ENCODE measurements at regions not wholly inside any gene's neighbourhood (a gene's known extent, or its start where the extent isn't known, plus 50 kb on each side); places are given as distances from the start of the nearest gene placed in this dataset.
"Not testable (repeated sequence)": the region's sequence is repeated elsewhere in the genome, so short reads cannot be mapped to it uniquely, and the experiment has no call there.

DNA sequence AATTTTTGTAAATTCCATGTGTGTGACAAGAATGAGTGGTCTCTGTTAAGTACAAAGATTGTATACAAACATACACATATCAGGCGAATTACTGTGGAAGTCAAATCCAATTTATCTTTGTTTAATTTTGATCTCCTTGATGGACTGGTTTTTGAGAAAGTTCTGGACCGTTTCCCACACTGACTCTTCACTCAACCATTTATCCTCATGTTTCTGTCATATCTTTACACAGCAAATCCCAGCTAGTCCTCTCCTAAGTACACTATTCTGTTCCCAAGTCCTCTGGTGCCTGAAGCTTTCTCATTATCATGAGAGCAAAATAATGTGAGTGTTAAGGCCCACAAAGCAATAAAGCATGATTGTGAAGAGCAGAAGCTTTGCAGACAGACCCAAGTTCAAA, 189.9 kb downstream of the WNT5A start:
- no peak for DNase-seq (ENCODE audit: low spot score)

GRCh38 chr3:55296791-55297190, 190.3 kb downstream of the WNT5A start:
- no peak for DNase-seq (ENCODE audit: low spot score)

- DNase-seq (ENCODE audit: low spot score) = no peak
Measured at GRCh38 chr3:55296030-55296429, 191.1 kb downstream of the WNT5A start.

DNA sequence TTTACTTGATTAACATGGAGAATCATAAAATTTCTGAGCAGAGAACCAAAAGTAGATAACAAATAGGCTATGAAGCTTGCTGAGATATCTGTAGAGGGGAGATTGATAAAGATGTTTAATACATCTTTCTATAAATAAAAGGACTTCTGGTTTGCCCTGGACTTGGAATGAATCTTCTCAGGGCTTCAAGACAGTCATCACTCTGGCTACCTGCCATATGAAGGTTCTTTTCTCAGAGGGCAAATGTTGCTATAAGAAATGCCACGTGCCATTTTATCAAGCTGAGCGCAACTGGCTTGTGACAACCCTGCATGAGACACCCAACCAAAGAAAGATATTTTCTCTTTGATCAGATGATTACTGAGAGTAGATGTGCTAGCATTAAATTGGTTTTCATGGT, 192.5 kb downstream of the WNT5A start:
- no peak for DNase-seq (ENCODE audit: low spot score)

DNA sequence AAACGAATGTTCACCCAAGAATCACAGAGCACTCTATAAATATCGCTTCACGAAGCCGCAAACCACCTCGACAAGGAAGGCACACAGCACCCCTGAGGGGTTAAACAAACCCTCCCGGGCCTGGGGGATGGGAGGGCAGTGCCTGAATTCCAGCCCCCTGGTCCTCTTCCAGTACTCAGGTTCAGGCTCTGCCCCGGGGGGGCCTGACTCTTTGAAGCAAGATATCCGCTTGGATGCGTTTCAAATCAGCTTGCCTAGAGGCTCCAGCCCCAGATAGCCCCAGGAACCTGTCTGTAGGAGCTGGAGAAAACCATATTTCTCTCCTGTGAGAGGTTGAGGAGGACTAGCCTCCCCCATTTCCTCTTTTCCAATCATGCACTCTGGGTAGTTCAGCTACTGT, 194.7 kb downstream of the WNT5A start:
- DNase-seq (ENCODE audit: low spot score) = no peak

- peak; percentile 2 for DNase-seq (ENCODE audit: low spot score)
Measured at GRCh38 chr3:55288657-55289056, 198.4 kb downstream of the WNT5A start.

DNA sequence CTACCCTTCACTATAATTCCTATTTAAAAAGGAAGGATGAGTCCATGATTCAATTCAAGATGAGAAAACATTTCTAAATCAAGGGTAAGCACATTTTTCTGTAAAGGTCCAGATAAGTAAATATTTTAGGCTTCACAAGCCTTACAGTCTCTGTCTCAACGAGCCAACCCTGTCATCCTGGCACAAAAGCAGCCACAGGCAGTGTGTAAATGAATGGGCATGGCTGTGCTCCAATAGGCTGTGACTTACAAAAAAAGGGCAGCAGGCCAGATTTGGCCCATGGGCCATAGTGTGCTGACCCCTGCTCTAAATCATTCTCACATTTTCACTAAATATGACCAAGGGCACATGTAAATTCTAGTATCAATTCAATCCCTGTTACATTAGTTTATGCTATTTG, 200.4 kb downstream of the WNT5A start:
- DNase-seq (ENCODE audit: low spot score) = peak; percentile 5

GRCh38 chr3:55285156-55285555, 201.9 kb downstream of the WNT5A start:
- no peak for DNase-seq (ENCODE audit: low spot score)

DNA sequence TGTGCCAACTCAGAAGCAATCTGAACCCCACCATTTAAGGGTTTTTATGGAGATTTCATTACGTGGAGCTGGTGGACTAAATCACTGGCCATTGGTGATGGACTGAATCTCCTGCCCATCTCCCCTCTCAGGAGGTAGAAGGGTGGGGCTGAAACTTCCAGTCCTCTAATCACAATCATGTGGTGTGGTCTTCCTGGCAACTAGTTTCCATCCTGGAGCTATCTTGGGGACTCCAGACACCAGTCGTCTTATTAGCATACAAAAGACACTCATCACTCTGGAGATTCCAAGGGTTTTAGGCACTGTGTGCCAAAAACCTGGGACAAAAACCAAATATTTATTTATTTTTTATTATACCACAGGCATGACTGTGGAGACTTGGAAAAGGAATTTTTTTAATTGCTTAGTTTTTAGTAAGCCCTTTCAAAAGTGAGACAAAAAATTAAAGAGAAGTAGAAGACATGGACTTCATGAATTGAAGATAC, 203.6 kb downstream of the WNT5A start:
- DNase-seq (ENCODE audit: low spot score) = no peak

- DNase-seq (ENCODE audit: low spot score) = no peak
Measured at GRCh38 chr3:55282994-55283393, 204.1 kb downstream of the WNT5A start.

DNA sequence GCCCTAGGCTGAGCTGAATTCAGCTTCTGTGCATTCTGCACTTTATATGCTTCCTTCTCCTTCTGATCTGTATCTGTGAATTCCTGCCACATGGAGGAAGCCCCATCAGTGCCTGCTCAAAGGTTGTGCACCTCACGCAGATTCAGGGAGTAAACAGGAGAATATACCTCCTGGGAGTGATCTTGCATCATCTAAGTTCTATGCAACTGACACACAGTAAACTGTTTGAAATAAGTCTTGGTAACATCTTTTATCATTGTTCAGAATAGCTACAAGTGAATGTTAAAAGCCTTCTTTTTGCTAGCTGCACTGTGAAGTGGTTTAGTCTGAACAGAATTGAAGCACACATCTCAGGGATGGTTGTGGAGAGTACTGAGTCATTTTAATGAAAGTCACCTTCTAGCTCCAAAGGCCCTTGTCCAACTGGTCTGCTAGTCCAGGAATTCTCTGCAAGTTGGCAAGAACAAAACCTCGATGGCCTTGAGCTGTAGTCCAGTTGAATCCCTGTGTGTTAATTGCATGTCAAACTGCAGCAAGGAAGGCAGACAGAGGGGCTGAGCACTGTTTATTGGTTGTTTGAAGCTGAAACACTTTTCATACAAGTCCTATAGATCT, 215.0 kb downstream of the WNT5A start:
- no peak for DNase-seq (ENCODE audit: low spot score)

DNA sequence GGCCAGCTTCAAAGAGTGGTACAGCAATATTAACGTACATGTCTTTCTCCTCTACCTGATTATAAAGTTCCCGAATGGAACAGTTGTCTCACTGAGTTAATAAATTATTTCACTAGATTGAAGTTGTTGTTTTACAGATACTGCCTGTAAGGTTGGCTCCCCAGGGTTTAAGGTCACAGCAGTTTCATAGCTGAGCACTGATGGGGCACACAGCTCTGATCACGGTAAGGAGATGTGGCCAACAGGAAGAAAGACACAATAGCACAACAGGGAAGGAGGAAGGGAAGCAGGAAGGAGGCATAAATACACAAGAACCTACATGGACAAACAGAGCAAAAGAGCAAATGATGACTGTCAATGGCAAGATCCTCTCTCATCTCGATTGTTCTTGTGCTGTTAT, 215.6 kb downstream of the WNT5A start:
- DNase-seq (ENCODE audit: low spot score) = no peak

DNA sequence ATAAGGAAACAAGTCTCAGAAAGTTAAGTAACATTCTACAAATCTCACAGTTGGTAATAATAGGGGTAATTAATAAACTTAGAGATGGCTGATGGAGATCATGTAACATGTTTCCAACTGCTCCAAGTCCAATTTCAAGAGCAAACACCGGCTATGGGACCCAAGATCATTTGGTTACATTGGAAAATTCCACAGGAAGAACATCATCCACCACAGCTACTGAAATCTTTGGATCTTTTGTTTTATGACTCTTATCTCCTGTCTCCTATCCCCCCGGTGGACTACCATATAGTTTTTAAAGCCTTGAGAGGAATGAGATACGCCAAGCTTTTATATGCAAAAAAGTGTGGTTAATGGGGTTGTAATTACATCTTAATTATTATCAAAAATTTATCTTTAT, 216.1 kb downstream of the WNT5A start:
- DNase-seq (ENCODE audit: low spot score) = no peak

GRCh38 chr3:55269636-55270035, 217.5 kb downstream of the WNT5A start:
- DNase-seq (ENCODE audit: low spot score) = no peak

DNA sequence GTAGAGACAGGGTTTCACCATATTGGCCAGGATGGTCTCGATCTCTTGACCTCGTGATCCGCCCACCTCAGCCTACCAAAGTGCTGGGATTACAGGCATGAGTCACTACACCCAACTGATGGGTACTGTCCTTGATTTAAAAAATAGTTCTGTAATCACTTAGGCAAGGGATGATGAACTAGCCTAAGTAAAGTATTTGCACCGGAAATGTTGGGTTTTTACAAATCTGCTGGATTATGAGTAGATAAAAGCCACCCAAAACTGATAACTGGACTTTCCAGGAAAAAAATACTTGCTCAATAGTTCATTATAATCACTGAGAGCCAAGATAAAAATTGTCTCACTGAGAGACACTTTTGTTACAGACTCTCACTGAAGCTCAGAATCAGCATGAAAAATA, 218.0 kb downstream of the WNT5A start:
- no peak for DNase-seq (ENCODE audit: low spot score)

- DNase-seq (ENCODE audit: low spot score) = no peak
Measured at GRCh38 chr3:55267206-55267930, 219.7 kb downstream of the WNT5A start.

DNA sequence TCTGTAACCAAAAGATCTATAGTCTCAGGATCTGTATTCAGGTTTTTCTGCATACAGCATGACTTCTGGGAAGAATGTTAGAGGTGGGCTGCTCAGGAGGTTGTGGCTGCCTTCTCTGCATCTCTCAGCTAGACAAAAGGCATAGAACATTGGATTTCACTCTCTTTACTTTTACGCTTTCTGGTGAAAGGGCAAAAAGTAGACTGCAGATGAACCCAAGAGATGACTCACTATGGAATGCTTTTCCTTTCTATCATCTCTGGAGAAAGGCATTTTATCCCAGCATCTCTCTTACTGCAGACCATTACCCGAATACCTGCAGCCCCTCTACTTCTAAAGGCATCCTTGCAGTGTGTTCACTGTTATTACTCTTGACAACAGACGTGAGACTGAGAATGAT, 222.2 kb downstream of the WNT5A start:
- no peak for DNase-seq (ENCODE audit: low spot score)

DNA sequence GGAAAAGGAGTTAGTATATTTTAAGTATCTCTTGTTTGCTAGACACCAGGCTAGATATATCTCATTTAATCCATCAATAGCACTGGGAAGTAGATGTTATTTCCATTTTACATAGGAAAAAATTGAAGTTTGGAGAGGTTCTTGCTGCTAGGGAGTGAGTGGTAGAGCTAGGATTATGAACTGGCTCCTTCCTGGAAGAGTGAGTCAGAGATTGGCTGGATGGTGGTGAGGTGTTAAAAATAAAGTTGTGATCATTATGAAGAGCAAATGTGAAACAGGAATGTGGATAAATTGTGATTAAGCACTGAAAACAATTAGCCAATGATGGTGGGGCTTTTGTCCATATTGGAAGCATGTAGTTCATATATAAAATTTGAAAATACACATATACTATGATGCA, 234.2 kb downstream of the WNT5A start:
- DNase-seq (ENCODE audit: low spot score) = no peak

GRCh38 chr3:55249156-55249555, 237.9 kb downstream of the WNT5A start:
- not testable (repeated sequence) for DNase-seq (ENCODE audit: low spot score)

- no peak for DNase-seq (ENCODE audit: low spot score)
Measured at GRCh38 chr3:55247666-55248065, 239.4 kb downstream of the WNT5A start.

- DNase-seq (ENCODE audit: low spot score) = no peak
Measured at GRCh38 chr3:55246033-55246432, 241.1 kb downstream of the WNT5A start.

DNA sequence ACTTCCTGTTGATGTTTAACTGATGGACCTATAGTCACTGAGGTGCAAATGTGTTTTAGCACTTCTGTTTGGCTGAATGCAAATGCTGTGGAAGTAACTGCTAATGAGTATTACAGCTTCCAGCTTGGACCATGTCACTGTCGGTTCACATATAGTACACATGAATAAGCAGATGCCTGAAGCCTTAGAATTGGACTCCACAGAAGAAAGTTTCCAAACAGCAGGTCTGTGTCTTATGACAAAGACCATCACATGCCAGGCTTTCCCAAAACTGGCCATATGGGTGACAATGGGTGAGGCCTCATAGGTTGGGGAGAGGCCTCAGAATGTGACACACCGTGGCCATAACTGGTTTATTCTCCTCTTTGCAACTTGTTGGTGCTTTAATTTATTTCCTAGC, 241.8 kb downstream of the WNT5A start:
- DNase-seq (ENCODE audit: low spot score) = no peak

DNA sequence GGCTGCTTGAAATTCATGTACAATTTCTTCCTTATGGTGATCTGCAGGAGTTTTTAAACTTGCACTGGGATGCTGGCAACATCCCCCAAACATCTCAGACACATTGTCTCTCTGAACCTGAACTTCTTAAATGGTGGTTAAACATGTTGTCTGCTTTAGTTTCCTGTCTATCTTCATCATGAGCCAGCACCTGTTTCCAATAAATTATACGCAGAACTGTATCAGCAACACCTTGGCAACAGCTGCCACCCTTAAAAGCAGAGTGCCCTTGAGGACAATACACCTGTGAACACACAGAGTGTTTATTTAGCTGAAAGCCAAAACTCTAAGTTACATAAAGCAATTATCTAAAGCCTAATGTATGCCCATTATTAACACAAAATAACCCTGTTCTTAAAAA, 242.9 kb downstream of the WNT5A start:
- no peak for DNase-seq (ENCODE audit: low spot score)

GRCh38 chr3:55243678-55244077, 243.4 kb downstream of the WNT5A start:
- DNase-seq (ENCODE audit: low spot score) = no peak
